Upper lobe of left lung (tissue), 4 donors: ENCODE measurements at regions not wholly inside any gene's neighbourhood (a gene's known extent, or its start where the extent isn't known, plus 50 kb on each side); places are given as distances from the start of the nearest gene placed in this dataset.

Experiments
- CTCF ChIP-seq, 6 experiments: fragments of 450-650 bp in 4 of 6; fragments of 200-600 bp in 2 of 6; sonication (generic) in 2 of 6; IDR thresholded peaks; one replicate each; pipeline ENCODE4 v1.5.1; 2016 to 2019; ENCODE audit warnings: antibody characterized with exemption in 6 of 6
- EP300 ChIP-seq, 4 donors: sonication (generic); formaldehyde crosslinking; IDR thresholded peaks; one replicate each; pipeline ENCODE4 v1.5.1; 2017; ENCODE audit warnings: antibody characterized with exemption in 4 of 4, control low read depth in 2 of 4
- POLR2A ChIP-seq, 4 donors: fragments of 450-650 bp; IDR thresholded peaks; one replicate each; pipeline ENCODE4 v1.5.1; 2016 to 2017; ENCODE audit warnings: antibody characterized with exemption in 4 of 4, mild to moderate bottlenecking in 2 of 4
- POLR2AphosphoS5 ChIP-seq, 2 donors: sonication (generic); formaldehyde crosslinking; IDR thresholded peaks; one replicate each; pipeline ENCODE4 v1.5.1; 2017; ENCODE audit warnings: antibody characterized with exemption in 2 of 2

GRCh38 chr6:130765181-130765727 is 62.0 kb upstream of the SMLR1 start:
- no peak for TF ChIP-seq CTCF (IDR thresholded peaks at IDR 0.05)
- no peak for TF ChIP-seq POLR2A (IDR thresholded peaks at IDR 0.05)
- TF ChIP-seq EP300 (IDR thresholded peaks at IDR 0.05) = no peak
- TF ChIP-seq POLR2AphosphoS5 (IDR thresholded peaks at IDR 0.05) = no peak
